ENCODE measurements at regions not wholly inside any gene's neighbourhood (a gene's known extent, or its start where the extent isn't known, plus 50 kb on each side); places are given as distances from the start of the nearest gene placed in this dataset.

GRCh38 chr3:124115956-124116355, 124.0 kb upstream of the ROPN1 start:
- TF ChIP-seq CTCF (conservative IDR thresholded peaks at IDR 0.05) (no peak), ZFX (IDR thresholded peaks at IDR 0.05) (no peak)
